Stimulated activated CD4-positive, alpha-beta T cell treated with anti-CD3 and anti-CD28 coated beads, Interleukin-4, amount 100 ng/mL, for 1 hour (primary cell): ENCODE measurements at regions not wholly inside any gene's neighbourhood (a gene's known extent, or its start where the extent isn't known, plus 50 kb on each side); places are given as distances from the start of the nearest gene placed in this dataset.

ENCODE experiments used
- DNase-seq: peaks from one replicate; pipeline ENCODE4 v3.0.0-alpha.2; 2020

GRCh38 chr4:117327491-117327890 lies 242.1 kb upstream of the TRAM1L1 start:
- DNase-seq = no peak

- no peak for DNase-seq
Measured at GRCh38 chr4:117328333-117328732, 243.0 kb upstream of the TRAM1L1 start.

- DNase-seq = no peak
Measured at GRCh38 chr4:117331817-117332216, 246.4 kb upstream of the TRAM1L1 start.

GRCh38 chr4:117334451-117335188 lies 249.2 kb upstream of the TRAM1L1 start:
- no peak for DNase-seq

GRCh38 chr4:117357437-117357836 lies 272.1 kb upstream of the TRAM1L1 start:
- no peak for DNase-seq

- no peak for DNase-seq
Measured at GRCh38 chr4:117357866-117358265, 272.5 kb upstream of the TRAM1L1 start.

GRCh38 chr4:117370944-117371668 lies 285.7 kb upstream of the TRAM1L1 start:
- DNase-seq = no peak

GRCh38 chr4:117375101-117375500 lies 289.7 kb upstream of the TRAM1L1 start:
- no peak for DNase-seq

GRCh38 chr4:117376692-117377091 lies 291.3 kb upstream of the TRAM1L1 start:
- DNase-seq = no peak

- no peak for DNase-seq
Measured at GRCh38 chr4:117378942-117379341, 293.6 kb upstream of the TRAM1L1 start.

- no peak for DNase-seq
Measured at GRCh38 chr4:117383468-117383867, 298.1 kb upstream of the TRAM1L1 start.

GRCh38 chr4:117385526-117385925 lies 300.1 kb upstream of the TRAM1L1 start:
- DNase-seq = no peak

GRCh38 chr4:117387072-117387471 lies 301.7 kb upstream of the TRAM1L1 start:
- DNase-seq = no peak

- no peak for DNase-seq
Measured at GRCh38 chr4:117400039-117400835, 314.9 kb upstream of the TRAM1L1 start.

- DNase-seq = no peak
Measured at GRCh38 chr4:117412661-117413060, 327.3 kb upstream of the TRAM1L1 start.

- no peak for DNase-seq
Measured at GRCh38 chr4:117417856-117418255, 332.5 kb upstream of the TRAM1L1 start.

- no peak for DNase-seq
Measured at GRCh38 chr4:117420948-117421347, 335.6 kb upstream of the TRAM1L1 start.

GRCh38 chr4:117421706-117422105 lies 336.3 kb upstream of the TRAM1L1 start:
- no peak for DNase-seq

- no peak for DNase-seq
Measured at GRCh38 chr4:117422297-117422696, 336.9 kb upstream of the TRAM1L1 start.

GRCh38 chr4:117425636-117426035 lies 340.3 kb upstream of the TRAM1L1 start:
- no peak for DNase-seq

- no peak for DNase-seq
Measured at GRCh38 chr4:117428536-117428935, 343.2 kb upstream of the TRAM1L1 start.

GRCh38 chr4:117429061-117429460 lies 343.7 kb upstream of the TRAM1L1 start:
- DNase-seq = no peak

- no peak for DNase-seq
Measured at GRCh38 chr4:117429506-117429905, 344.1 kb upstream of the TRAM1L1 start.

- DNase-seq = no peak
Measured at GRCh38 chr4:117434424-117434823, 349.0 kb upstream of the TRAM1L1 start.
